ENCODE measurements at regions not wholly inside any gene's neighbourhood (a gene's known extent, or its start where the extent isn't known, plus 50 kb on each side); places are given as distances from the start of the nearest gene placed in this dataset.

DNA sequence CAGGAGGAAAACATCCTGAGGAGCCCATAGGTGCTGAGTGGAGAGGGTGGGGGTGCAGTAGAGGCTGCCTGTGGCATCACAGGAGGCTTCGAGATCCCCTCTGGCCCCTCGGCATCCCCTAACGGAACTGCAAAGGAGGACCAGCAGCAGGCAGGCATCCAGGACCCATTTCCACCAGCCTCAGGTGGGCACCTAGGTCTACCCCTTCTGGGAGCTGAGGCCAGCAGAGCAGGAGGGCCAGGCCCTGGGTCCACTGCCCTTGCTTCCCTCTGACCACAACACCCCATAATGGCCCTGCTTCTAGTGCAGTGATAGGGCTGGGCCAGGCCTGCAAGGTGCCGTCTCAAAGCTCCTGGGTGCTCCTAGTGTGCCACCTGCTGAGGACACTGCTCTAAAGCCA is 723.0 kb downstream of the PTPRU start:
- DNase-seq: no peak
- H3K4me1 Mint-ChIP-seq (ENCODE audit: low read depth): no peaks in the 10 kb centered on the region
- TF ChIP-seq, protein P1, sequence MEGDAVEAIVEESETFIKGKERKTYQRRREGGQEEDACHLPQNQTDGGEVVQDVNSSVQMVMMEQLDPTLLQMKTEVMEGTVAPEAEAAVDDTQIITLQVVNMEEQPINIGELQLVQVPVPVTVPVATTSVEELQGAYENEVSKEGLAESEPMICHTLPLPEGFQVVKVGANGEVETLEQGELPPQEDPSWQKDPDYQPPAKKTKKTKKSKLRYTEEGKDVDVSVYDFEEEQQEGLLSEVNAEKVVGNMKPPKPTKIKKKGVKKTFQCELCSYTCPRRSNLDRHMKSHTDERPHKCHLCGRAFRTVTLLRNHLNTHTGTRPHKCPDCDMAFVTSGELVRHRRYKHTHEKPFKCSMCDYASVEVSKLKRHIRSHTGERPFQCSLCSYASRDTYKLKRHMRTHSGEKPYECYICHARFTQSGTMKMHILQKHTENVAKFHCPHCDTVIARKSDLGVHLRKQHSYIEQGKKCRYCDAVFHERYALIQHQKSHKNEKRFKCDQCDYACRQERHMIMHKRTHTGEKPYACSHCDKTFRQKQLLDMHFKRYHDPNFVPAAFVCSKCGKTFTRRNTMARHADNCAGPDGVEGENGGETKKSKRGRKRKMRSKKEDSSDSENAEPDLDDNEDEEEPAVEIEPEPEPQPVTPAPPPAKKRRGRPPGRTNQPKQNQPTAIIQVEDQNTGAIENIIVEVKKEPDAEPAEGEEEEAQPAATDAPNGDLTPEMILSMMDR (IDR thresholded peaks at IDR 0.05): no peak
- no peak overlapping the region for H3K4me3 Mint-ChIP-seq
- no peak overlapping the region for H3K27ac Mint-ChIP-seq
- H3K27me3 Mint-ChIP-seq (ENCODE audit: insufficient read depth): peaks cover 3% of the 10 kb centered on the region
- peaks cover 15% of the 10 kb centered on the region for H3K9me3 Mint-ChIP-seq
- no peaks in the 10 kb centered on the region for H3K36me3 Mint-ChIP-seq (ENCODE audit: low read depth)

DNA sequence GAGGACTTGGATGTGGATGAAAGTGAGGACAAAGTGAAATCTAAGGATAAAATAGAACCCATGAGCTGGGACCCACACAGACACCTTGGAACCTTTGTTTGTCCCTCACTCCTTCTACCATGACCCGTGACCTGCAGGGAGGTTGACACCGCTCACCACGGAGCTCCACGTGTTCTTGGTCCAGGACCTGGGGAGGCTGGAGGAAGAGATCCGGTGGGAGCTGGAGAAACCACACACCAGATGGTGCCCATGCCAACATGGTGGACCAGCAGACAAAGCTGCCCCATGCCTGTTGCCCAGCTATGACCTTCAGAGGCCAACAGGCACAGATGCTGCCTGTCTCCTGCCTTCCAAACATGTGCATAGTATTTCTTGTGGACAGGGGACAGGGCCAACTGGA is 721.9 kb downstream of the PTPRU start:
- Mint-ChIP-seq H3K27ac (no peak overlapping the region), H3K9me3 (peaks cover 15% of the 10 kb centered on the region), H3K4me3 (no peak overlapping the region), H3K36me3 (ENCODE audit: low read depth) (no peaks in the 10 kb centered on the region), H3K27me3 (ENCODE audit: insufficient read depth) (peaks cover 3% of the 10 kb centered on the region), H3K4me1 (ENCODE audit: low read depth) (no peaks in the 10 kb centered on the region)
- no peak for DNase-seq
- TF ChIP-seq, protein P1 (IDR thresholded peaks at IDR 0.05): no peak

DNA sequence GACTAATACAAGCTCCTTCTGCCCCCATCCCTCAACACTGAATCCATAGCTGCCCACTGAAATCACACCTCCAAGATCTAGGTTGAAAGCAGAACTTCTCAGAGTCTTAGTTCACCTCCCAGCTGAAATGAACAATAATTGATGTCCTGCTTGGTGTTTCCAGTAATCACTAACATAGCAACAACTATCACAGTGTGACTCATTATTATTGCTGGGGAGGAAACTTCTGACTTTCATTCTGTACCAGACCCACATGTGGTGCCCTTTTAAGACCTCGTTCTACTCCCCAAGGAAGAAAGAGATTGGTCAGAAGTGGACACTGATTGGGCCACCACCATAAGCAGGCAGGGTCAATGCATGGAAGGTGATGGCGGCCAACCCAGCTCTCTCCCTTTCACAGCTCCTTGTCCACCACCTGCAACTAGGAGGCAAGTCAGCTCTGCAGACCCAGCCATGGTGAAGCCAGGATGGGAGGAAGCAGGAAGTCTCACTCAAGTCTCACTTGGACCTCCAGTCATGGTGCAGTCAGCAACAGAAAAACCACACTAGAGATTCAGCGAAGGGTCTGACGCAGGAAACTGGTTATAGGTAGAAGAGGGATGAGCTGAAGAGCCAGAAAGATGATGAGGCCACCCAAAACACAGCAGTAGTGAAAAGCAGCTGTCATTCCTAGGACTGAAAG is 720.2 kb downstream of the PTPRU start:
- DNase-seq: no peak
- no peaks in the 10 kb centered on the region; the same call in 1 of the 2 replicates for H3K27me3 Mint-ChIP-seq (ENCODE audit: insufficient read depth)

DNA sequence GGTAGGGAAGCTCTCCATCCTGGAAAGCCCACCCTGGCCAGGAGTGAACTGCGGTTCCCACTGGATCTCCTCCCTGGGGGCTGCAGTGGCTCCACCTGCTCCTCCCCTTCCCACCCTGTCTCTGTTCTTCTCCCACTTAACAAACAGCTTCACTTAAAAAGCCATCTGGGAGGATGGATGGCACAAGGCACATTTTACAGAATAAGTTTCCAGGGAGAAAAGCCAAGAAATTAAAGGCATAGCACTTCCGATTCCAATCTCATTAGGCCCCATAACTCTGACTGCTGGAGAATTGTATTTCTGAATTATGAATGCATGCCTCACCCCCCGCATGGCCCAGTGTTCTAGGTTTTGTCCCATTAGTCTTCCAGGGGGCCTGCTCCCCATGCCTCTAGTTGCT is 718.3 kb downstream of the PTPRU start:
- Mint-ChIP-seq H3K36me3 (ENCODE audit: low read depth) (no peaks in the 10 kb centered on the region), H3K27me3 (ENCODE audit: insufficient read depth) (no peaks in the 10 kb centered on the region; the same call in 1 of the 2 replicates)

More for the DNA sequence above, 720.2 kb downstream of the PTPRU start:
- TF ChIP-seq, protein P1 (IDR thresholded peaks at IDR 0.05): no peak
- Mint-ChIP-seq H3K36me3 (ENCODE audit: low read depth) (no peaks in the 10 kb centered on the region), H3K27ac (no peak overlapping the region), H3K9me3 (peaks cover 7% of the 10 kb centered on the region), H3K4me3 (no peak overlapping the region), H3K4me1 (ENCODE audit: low read depth) (no peaks in the 10 kb centered on the region)

DNA sequence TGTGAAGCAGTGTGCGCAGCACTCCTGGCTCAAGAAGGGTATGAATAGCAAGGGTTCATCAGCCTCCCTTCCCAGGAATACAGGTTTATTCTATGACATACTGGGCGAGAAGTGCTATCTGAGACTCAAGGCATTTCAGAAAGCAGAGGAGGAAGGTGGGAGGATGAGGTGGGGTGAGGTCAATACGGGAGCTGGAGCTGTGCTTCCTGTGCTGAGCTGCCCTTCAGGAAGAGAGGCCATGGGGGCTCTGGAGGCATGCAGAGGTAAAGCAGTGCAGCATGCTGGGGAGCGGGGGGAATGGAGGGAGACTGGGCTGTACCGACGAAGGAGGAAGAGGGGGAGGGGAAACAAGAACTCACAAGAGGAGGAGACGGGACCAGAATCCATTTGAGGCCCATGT is 717.6 kb downstream of the PTPRU start:
- H3K9me3 Mint-ChIP-seq: peaks cover 15% of the 10 kb centered on the region
- TF ChIP-seq, protein P1 (IDR thresholded peaks at IDR 0.05): no peak
- no peaks in the 10 kb centered on the region for H3K4me1 Mint-ChIP-seq (ENCODE audit: low read depth)
- no peak overlapping the region for H3K27ac Mint-ChIP-seq
- no peak for DNase-seq
- H3K27me3 Mint-ChIP-seq (ENCODE audit: insufficient read depth): no peaks in the 10 kb centered on the region; the same call in 1 of the 2 replicates
- no peaks in the 10 kb centered on the region for H3K36me3 Mint-ChIP-seq (ENCODE audit: low read depth)
- H3K4me3 Mint-ChIP-seq: no peak overlapping the region

More for the DNA sequence above, 718.3 kb downstream of the PTPRU start:
- H3K9me3 Mint-ChIP-seq: peaks cover 12% of the 10 kb centered on the region
- H3K27ac Mint-ChIP-seq: no peak overlapping the region
- TF ChIP-seq, protein P1 (IDR thresholded peaks at IDR 0.05): no peak
- H3K4me1 Mint-ChIP-seq (ENCODE audit: low read depth): no peaks in the 10 kb centered on the region
- no peak overlapping the region for H3K4me3 Mint-ChIP-seq
- DNase-seq: no peak

All from HFFc6 (cell line).